GM04503 (cell line): ENCODE measurements at regions not wholly inside any gene's neighbourhood (a gene's known extent, or its start where the extent isn't known, plus 50 kb on each side); places are given as distances from the start of the nearest gene placed in this dataset.
"Not testable (repeated sequence)": the region's sequence is repeated elsewhere in the genome, so short reads cannot be mapped to it uniquely, and the experiment has no call there.

ENCODE experiments used
- DNase-seq: peaks from one replicate; pipeline ENCODE4 v3.0.0-alpha.2; 2012; ENCODE audit warnings: low read depth

GRCh38 chr1:60886793-60887331 lies 195.5 kb upstream of the NFIA start:
- no peak for DNase-seq

GRCh38 chr1:60886090-60886489 lies 196.3 kb upstream of the NFIA start:
- no peak for DNase-seq

GRCh38 chr1:60880202-60880601 lies 202.2 kb upstream of the NFIA start:
- no peak for DNase-seq

GRCh38 chr1:60878323-60878722 lies 204.0 kb upstream of the NFIA start:
- DNase-seq = no peak

GRCh38 chr1:60877376-60877775 lies 205.0 kb upstream of the NFIA start:
- DNase-seq = no peak

- DNase-seq = no peak
Measured at GRCh38 chr1:60876952-60877351, 205.4 kb upstream of the NFIA start.

- no peak for DNase-seq
Measured at GRCh38 chr1:60875138-60875537, 207.2 kb upstream of the NFIA start.

GRCh38 chr1:60874718-60875117 lies 207.6 kb upstream of the NFIA start:
- DNase-seq = peak; percentile 6

GRCh38 chr1:60873396-60873795 lies 209.0 kb upstream of the NFIA start:
- DNase-seq = not testable (repeated sequence)

GRCh38 chr1:60872426-60873054 lies 209.8 kb upstream of the NFIA start:
- DNase-seq = no peak

GRCh38 chr1:60870269-60870865 lies 212.0 kb upstream of the NFIA start:
- DNase-seq = no peak

GRCh38 chr1:60868901-60869663 lies 213.3 kb upstream of the NFIA start:
- no peak for DNase-seq

GRCh38 chr1:60867782-60868181 lies 214.6 kb upstream of the NFIA start:
- no peak for DNase-seq

GRCh38 chr1:60866917-60867531 lies 215.3 kb upstream of the NFIA start:
- DNase-seq = no peak

- no peak for DNase-seq
Measured at GRCh38 chr1:60866226-60866900, 216.0 kb upstream of the NFIA start.

GRCh38 chr1:60865166-60865565 lies 217.2 kb upstream of the NFIA start:
- no peak for DNase-seq

GRCh38 chr1:60864722-60865121 lies 217.6 kb upstream of the NFIA start:
- DNase-seq = no peak

- DNase-seq = no peak
Measured at GRCh38 chr1:60863131-60863530, 219.2 kb upstream of the NFIA start.

- DNase-seq = no peak
Measured at GRCh38 chr1:60861961-60862567, 220.3 kb upstream of the NFIA start.

- no peak for DNase-seq
Measured at GRCh38 chr1:60859111-60859510, 223.2 kb upstream of the NFIA start.

- no peak for DNase-seq
Measured at GRCh38 chr1:60857851-60858250, 224.5 kb upstream of the NFIA start.

GRCh38 chr1:60850084-60850483 lies 232.3 kb upstream of the NFIA start:
- DNase-seq = no peak
